B cell (primary cell): ENCODE measurements at regions not wholly inside any gene's neighbourhood (a gene's known extent, or its start where the extent isn't known, plus 50 kb on each side); places are given as distances from the start of the nearest gene placed in this dataset.

Experiments used
- EZH2 ChIP-seq: IDR thresholded peaks from 2 replicates; pipeline ENCODE4 v1.6.1; 2012; ENCODE audit warnings: borderline replicate concordance, low read depth, mild to moderate bottlenecking, moderate library complexity, low read length; ENCODE audit not compliant: insufficient read depth, poor library complexity, severe bottlenecking
- TF ChIP-seq, protein P1 (sequence below): fragments of 200-600 bp; IDR thresholded peaks from one replicate; pipeline ENCODE4 v1.8.0; 2022; ENCODE audit warnings: antibody characterized with exemption, mild to moderate bottlenecking

DNA sequence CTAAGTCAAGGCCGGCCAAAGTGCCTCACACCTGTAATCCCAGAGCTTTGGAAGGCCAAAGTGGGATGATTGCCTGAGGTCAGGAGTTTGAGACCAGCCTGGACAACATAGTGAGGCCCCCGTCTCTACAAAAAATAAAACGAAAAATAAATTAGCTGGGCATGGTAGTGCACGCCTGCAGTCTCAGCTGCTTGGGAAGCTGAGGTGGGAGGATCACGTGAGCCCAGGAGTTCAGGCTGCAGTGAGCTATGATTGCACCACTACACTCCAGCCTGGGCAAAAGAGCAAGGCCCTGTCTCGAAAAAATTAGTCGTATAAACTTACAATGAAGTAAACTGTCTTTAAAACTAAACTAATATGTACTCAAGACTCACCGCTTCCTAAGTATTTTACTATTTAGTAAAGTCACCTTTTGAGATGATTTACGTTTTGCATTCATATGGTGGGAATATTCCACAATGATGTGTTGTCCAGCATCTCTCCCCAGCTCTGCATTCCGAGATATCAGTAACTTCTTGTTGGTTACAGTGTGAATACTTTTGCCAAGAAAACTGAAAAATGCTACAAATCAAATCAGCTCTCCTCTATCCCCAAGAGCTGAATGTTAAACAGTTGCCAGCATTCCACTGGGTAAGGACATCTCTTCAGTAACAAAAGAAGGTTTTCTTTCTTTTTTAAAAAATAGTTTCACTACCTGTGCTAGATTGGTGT, 84.9 kb upstream of the C21orf91 start:
- TF ChIP-seq, protein P1, sequence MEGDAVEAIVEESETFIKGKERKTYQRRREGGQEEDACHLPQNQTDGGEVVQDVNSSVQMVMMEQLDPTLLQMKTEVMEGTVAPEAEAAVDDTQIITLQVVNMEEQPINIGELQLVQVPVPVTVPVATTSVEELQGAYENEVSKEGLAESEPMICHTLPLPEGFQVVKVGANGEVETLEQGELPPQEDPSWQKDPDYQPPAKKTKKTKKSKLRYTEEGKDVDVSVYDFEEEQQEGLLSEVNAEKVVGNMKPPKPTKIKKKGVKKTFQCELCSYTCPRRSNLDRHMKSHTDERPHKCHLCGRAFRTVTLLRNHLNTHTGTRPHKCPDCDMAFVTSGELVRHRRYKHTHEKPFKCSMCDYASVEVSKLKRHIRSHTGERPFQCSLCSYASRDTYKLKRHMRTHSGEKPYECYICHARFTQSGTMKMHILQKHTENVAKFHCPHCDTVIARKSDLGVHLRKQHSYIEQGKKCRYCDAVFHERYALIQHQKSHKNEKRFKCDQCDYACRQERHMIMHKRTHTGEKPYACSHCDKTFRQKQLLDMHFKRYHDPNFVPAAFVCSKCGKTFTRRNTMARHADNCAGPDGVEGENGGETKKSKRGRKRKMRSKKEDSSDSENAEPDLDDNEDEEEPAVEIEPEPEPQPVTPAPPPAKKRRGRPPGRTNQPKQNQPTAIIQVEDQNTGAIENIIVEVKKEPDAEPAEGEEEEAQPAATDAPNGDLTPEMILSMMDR, result no peak
- no peak for TF ChIP-seq EZH2
